ENCODE measurements at regions not wholly inside any gene's neighbourhood (a gene's known extent, or its start where the extent isn't known, plus 50 kb on each side); places are given as distances from the start of the nearest gene placed in this dataset.
"Not testable (repeated sequence)": the region's sequence is repeated elsewhere in the genome, so short reads cannot be mapped to it uniquely, and the experiment has no call there.

GRCh38 chr5:164300295-164300694, 794.9 kb downstream of the MAT2B start:
- no peak for DNase-seq (ENCODE audit: low read depth)

GRCh38 chr5:164301136-164301535, 795.7 kb downstream of the MAT2B start:
- no peak for DNase-seq (ENCODE audit: low read depth)

GRCh38 chr5:164301708-164302107, 796.3 kb downstream of the MAT2B start:
- no peak for DNase-seq (ENCODE audit: low read depth)

DNA sequence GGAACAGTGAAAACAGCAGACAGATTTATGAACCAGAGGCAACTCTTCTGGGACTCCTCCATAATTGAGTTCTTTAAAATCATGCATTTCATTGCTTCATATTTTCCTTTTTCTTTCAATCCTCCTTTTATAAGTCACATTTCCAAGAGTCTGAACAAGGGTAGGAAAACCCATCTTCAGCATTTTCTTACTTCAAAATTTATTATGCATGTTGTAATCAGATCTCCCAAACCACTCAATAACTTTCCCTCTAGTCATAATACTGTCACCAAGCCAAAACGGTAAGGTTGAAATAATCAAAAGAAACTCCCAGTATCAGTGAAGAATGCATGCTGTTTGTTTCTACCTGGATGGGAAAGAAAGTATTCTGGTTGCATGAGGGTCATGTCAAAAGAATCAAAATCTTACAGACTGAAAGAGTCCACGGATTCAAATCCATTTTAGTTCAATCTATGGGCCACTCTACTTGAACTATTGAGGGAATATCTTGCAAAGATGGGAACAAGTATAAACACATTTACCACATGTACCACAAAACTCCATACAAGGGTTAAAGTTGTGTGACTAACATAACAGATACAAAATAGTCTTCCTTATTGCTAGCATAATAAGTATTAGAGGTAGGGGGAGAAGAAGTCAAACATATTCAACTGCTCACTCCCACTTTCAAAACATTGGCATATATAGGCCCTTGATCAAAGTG, 797.3 kb downstream of the MAT2B start:
- DNase-seq (ENCODE audit: low read depth), result no peak

GRCh38 chr5:164303646-164304215, 798.3 kb downstream of the MAT2B start:
- no peak for DNase-seq (ENCODE audit: low read depth)

- DNase-seq (ENCODE audit: low read depth), result no peak
These were observed 801.2 kb downstream of the MAT2B start for GRCh38 chr5:164306662-164307061.

DNA sequence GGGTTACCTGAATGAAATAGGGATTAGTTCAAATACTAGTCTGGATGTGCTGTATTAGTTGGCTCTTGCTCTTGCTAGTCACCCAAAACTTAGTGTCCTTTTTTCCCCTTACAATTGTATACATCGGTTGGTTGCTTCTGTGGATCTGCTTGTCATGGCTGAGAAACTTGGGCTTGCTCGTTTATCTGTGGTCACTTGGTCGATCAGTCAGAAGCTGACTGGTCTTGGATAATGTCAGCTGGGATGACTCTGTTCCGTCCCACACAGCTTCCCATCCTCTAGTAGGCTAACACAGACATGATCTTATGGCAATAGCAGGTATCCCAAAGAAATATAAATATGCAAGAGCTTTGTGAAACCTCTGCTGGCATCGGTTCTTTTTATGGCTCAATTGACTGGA, 807.4 kb downstream of the MAT2B start:
- DNase-seq (ENCODE audit: low read depth), result no peak

DNA sequence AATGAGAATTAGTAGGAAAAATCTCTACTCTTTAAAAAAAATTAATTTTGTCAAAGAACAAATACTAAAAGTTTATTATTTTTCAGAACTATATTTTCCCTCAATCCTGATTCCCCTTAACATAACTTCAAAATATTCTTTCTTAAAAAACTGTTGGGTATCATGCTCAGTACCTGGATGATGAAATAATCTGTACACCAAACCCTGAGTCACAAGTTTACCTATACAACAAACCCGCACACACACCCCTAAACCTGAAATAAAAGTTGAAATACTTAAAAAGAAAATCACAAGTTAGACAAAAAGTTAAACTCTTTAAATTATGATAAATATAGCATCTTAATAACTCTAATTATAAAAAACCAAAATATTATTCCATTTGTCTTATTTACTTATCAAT, 812.3 kb downstream of the MAT2B start:
- no peak for DNase-seq (ENCODE audit: low read depth)

DNA sequence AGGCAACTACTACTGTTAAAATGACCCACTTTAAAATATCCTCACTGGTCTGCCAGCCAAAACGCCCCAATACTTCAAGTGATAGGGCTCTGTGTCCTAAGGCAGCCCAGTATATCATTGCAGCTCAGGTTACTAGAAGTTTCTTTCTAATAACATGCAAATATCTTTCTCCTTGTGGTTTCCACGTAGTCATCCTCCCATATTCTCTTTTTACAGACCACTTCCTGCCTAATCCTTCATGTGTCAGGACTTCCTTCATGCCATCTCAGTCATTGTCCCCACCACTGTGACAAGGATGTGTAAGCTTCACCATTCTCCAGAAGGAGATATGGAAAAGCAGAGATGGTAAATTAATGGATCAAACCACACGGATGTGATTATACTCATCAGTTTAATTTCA, 813.7 kb downstream of the MAT2B start:
- DNase-seq (ENCODE audit: low read depth), result no peak

DNA sequence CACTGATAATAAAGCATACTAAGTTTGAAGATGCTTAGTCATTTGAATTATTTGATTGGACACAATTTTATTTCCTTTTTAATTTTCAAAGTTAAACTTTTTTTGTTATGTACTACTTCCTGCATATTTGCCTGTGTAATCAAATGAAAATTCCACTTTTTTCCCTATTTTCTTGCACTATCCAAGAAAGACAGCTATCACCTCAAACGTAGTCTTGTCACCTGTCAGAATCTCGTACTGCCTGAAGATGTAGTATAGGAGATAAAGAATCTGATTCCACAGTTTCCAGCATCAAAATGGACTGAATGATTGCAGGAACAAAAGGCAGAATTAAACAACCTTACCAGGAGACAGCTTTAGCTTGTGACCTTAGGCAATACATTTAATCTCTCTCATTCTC, 818.8 kb downstream of the MAT2B start:
- no peak for DNase-seq (ENCODE audit: low read depth)

GRCh38 chr5:164326219-164326618, 820.8 kb downstream of the MAT2B start:
- DNase-seq (ENCODE audit: low read depth), result no peak

DNA sequence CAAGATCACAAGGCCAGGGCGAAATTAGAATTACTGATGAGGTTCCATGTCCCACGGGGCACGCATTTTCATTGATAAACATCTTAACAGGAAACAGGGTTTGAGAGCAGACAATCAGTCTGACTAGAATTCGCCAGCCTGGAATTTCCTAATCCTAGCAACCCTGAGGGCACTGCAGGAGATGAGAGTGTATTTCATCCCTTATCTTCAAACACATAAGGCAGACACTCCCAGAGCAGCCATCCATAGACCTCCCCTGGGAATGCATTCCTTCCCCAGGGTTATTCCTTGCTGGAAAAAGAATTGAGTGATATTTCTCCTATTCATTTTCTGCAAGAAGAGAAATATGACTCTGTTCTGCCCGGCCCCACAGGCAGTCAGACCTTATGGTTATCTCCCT, 821.7 kb downstream of the MAT2B start:
- not testable (repeated sequence) for DNase-seq (ENCODE audit: low read depth)

DNA sequence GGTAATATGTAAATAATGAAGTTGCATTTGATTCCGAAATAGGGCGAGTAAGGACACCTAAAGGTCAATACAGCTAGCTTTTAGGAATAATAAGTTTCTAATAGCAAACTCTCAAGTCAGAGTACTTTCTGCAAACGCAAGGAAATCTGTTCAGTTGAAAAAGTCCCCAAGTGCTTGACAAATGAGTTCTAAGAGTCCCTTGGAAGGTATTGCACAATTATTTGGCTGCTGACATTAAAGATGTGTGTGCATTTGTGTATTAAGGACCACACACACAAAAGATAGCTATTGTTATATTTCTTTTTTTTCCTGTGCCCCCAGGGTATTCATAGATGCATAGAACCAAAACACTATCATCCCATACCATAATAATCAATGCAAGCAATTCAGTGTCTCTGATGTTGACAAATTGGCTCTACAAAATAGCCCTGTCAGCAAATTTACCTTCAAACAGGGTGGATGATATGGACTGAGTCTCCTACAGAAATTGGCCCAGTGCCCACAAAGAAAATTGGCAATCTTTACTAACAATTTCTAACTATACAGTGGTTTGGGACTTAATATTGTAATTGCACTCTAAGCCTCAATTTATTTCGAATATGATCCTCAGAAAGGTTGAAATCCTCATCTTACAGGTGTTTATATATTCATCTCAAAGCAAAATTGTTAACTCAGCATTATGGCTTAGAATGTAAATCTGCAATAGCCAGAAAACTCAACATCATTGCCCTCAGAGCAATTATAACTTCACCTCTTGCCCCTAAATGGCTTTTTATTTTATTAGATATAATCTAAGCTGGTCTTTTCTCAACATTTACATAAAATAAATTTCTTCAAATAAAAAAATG, 827.2 kb downstream of the MAT2B start:
- DNase-seq (ENCODE audit: low read depth), result no peak

GRCh38 chr5:164335837-164336236, 830.4 kb downstream of the MAT2B start:
- DNase-seq (ENCODE audit: low read depth), result no peak

GRCh38 chr5:164336276-164336675, 830.9 kb downstream of the MAT2B start:
- DNase-seq (ENCODE audit: low read depth), result no peak

DNA sequence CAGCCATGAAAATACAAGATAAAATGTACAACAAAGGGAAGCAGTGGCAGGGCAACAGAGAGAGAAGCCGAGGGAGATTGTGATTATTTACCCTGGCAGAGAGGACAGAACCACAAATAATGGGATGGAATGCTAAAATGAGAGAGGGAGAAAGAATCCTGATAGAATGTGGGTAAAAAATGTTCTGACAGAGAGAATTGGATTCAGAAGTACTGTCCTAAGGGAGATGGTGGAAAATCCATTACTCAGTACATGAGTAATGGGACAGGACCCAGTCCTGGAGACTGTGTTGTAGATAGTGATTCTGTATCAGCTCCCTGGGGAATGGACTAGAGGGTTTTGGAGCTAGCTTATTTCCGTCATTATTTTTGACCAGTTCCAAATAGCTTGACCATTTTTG, 831.5 kb downstream of the MAT2B start:
- DNase-seq (ENCODE audit: low read depth), result no peak

- DNase-seq (ENCODE audit: low read depth), result no peak
These were observed 835.7 kb downstream of the MAT2B start for GRCh38 chr5:164341056-164341619.

GRCh38 chr5:164345173-164345849, 839.9 kb downstream of the MAT2B start:
- no peak for DNase-seq (ENCODE audit: low read depth)

- no peak for DNase-seq (ENCODE audit: low read depth)
These were observed 840.4 kb downstream of the MAT2B start for GRCh38 chr5:164345853-164346252.

- no peak for DNase-seq (ENCODE audit: low read depth)
These were observed 841.6 kb downstream of the MAT2B start for GRCh38 chr5:164346785-164347630.

DNA sequence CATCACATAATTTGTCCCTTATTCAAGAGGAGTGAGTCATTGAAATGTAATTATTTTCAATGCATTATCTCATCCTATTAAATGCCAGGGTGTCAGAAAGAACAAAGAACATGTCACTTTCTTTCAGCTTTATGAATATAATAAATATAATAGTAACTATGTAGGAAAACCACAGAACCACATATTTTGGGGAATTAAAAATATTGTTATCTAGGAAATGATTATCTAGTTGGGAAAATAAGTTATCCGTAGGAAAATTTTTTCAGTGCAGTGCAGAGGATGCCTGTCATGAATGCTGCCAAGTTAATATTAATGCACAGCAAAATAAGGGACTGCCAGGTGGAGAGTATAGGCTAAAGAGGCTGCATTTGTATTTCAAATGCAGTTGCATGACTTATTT, 844.8 kb downstream of the MAT2B start:
- no peak for DNase-seq (ENCODE audit: low read depth)
